ENCODE measurements at regions not wholly inside any gene's neighbourhood (a gene's known extent, or its start where the extent isn't known, plus 50 kb on each side); places are given as distances from the start of the nearest gene placed in this dataset.

DNA sequence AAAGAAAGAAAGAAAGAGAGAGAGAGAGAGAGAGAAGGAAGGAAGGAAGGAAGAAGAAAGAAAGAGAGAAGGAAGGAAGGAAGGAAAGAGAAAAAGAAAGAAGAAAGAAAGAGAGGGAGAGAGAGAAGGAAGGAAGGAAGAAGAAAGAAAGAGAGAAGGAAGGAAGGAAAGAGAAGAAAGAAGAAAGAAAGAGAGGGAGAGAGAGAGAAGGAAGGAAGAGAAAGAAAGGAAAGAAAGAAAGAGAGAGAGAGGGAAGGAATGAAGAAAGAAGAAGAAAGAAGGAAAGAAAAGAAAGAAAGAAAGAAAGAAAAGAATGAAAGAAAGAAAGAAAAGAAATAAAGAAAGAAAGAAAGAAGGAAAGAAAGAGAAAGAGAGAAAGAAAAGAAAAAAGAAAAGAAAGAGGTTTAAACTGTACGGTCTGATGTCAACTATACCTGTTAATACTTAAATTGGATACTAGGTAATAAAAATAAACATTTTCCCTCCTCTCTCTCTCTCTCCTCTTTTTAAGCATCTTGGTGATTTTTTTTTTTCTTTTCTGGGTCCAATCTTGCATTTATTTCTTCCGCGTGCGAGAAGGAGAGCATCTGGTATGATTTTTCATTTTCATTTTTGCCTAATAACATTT lies 93.8 kb downstream of the CRLF2 start:
- TF ChIP-seq, protein P1, sequence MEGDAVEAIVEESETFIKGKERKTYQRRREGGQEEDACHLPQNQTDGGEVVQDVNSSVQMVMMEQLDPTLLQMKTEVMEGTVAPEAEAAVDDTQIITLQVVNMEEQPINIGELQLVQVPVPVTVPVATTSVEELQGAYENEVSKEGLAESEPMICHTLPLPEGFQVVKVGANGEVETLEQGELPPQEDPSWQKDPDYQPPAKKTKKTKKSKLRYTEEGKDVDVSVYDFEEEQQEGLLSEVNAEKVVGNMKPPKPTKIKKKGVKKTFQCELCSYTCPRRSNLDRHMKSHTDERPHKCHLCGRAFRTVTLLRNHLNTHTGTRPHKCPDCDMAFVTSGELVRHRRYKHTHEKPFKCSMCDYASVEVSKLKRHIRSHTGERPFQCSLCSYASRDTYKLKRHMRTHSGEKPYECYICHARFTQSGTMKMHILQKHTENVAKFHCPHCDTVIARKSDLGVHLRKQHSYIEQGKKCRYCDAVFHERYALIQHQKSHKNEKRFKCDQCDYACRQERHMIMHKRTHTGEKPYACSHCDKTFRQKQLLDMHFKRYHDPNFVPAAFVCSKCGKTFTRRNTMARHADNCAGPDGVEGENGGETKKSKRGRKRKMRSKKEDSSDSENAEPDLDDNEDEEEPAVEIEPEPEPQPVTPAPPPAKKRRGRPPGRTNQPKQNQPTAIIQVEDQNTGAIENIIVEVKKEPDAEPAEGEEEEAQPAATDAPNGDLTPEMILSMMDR (IDR thresholded peaks at IDR 0.05; ENCODE audit: insufficient read depth, low read depth, low read length), result no peak
- TF ChIP-seq EZH2 (IDR thresholded peaks at IDR 0.05; ENCODE audit: insufficient read depth, low read length), result no peak
